SK-N-SH (cell line): ENCODE measurements at regions not wholly inside any gene's neighbourhood (a gene's known extent, or its start where the extent isn't known, plus 50 kb on each side); places are given as distances from the start of the nearest gene placed in this dataset.

Experiments used
- CTCF ChIA-PET: fragments of 300-600, 350-600 bp; formaldehyde crosslinking; extraction: SDS; loops from one replicate; lab custom pipeline; 2021; lab: Yijun Ruan, JAX
- POLR2A ChIA-PET: fragments of 350-600 bp; sonication (Branson Sonifier 250); formaldehyde crosslinking; extraction: SDS; loops from one replicate; lab custom pipeline; 2020; ENCODE audit warnings: antibody characterized with exemption, inconsistent platforms; lab: Yijun Ruan, JAX
- DNase-seq: peaks from one replicate; pipeline ENCODE4 v3.0.0; 2012
- H2AFZ ChIP-seq: fragments of 200-600 bp; sonication (generic); 2 replicates; pipeline ENCODE4 v1.8.1; 2016; ENCODE audit warnings: antibody characterized with exemption, mild to moderate bottlenecking, low read depth
- H3F3A ChIP-seq: fragments of 200-600 bp; sonication (generic); replicated peaks from 2 replicates; pipeline ENCODE3; 2016; ENCODE audit warnings: antibody characterized with exemption, mild to moderate bottlenecking; ENCODE audit not compliant: insufficient read depth
- H3K27ac ChIP-seq, 2 experiments: fragments of 200-500 bp in 1 of 2; fragments of 200-600 bp in 1 of 2; sonication (Bioruptor generic) in 1 of 2; sonication (generic), shearing (Covaris generic) in 1 of 2; 2 replicates each; pipeline versions ENCODE4 v1.5.1 to v1.6.1; 2014 to 2016; ENCODE audit warnings: low read depth in 2 of 2, inconsistent platforms in 1 of 2, low read length in 1 of 2, mild to moderate bottlenecking in 1 of 2, mixed read lengths in 1 of 2
- H3K27me3 ChIP-seq: fragments of 200-600 bp; sonication (generic), shearing (Covaris generic); 2 replicates; pipeline ENCODE4 v1.6.1; 2016; ENCODE audit warnings: mixed run types; ENCODE audit not compliant: insufficient read depth
- H3K36me3 ChIP-seq, 2 experiments: fragments of 200-500 bp in 1 of 2; fragments of 200-600 bp in 1 of 2; sonication (Bioruptor generic) in 1 of 2; sonication (generic) in 1 of 2; replicated peaks in 1 of 2; 2 replicates each; pipeline versions ENCODE3 to v1.5.1; 2014 to 2016; ENCODE audit warnings: low read length in 1 of 2, mild to moderate bottlenecking in 1 of 2; ENCODE audit not compliant: insufficient read depth in 2 of 2, control insufficient read depth in 1 of 2
- H3K4me1 ChIP-seq, 2 experiments: fragments of 200-500 bp in 1 of 2; fragments of 200-600 bp in 1 of 2; sonication (Bioruptor generic) in 1 of 2; sonication (generic), shearing (Covaris generic) in 1 of 2; 2 replicates each; pipeline versions ENCODE4 v1.5.1 to v1.6.1; 2014 to 2016; ENCODE audit warnings: low read depth in 1 of 2, low read length in 1 of 2, mixed run types in 1 of 2; ENCODE audit not compliant: insufficient read depth in 2 of 2, control insufficient read depth in 1 of 2
- H3K4me2 ChIP-seq: fragments of 200-600 bp; sonication (generic), shearing (Covaris generic); 2 replicates; pipeline ENCODE4 v1.6.1; 2017; ENCODE audit warnings: mixed run types
- H3K4me3 ChIP-seq, 2 experiments: fragments of 200-500 bp in 1 of 2; fragments of 200-600 bp in 1 of 2; sonication (Bioruptor generic) in 1 of 2; sonication (generic), shearing (Covaris generic) in 1 of 2; 2 replicates each; pipeline versions ENCODE4 v1.5.1 to v1.8.1; 2014 to 2016; ENCODE audit warnings: low read depth in 2 of 2, inconsistent platforms in 1 of 2, low read length in 1 of 2, mild to moderate bottlenecking in 1 of 2, mixed read lengths in 1 of 2, moderate library complexity in 1 of 2
- H3K79me2 ChIP-seq: fragments of 200-600 bp; sonication (generic); 2 replicates; pipeline ENCODE4 v1.8.1; 2017; ENCODE audit warnings: mild to moderate bottlenecking; ENCODE audit not compliant: insufficient read depth
- H3K9ac ChIP-seq: fragments of 200-600 bp; sonication (generic); 2 replicates; pipeline ENCODE4 v1.6.1; 2017; ENCODE audit warnings: mixed run types
- H3K9me2 ChIP-seq: fragments of 200-600 bp; sonication (generic); 2 replicates; pipeline ENCODE4 v1.6.1; 2017; ENCODE audit warnings: mixed run types
- H3K9me3 ChIP-seq: fragments of 200-600 bp; sonication (generic); 2 replicates; pipeline ENCODE4 v1.6.1; 2017; ENCODE audit warnings: mixed run types, mild to moderate bottlenecking, moderate library complexity
- H4K20me1 ChIP-seq: fragments of 200-600 bp; sonication (generic); 2 replicates; pipeline ENCODE4 v1.6.1; 2017; ENCODE audit warnings: mild to moderate bottlenecking, mixed run types; ENCODE audit not compliant: insufficient read depth
- CHD2 ChIP-seq: fragments of 150-350 bp; IDR thresholded peaks from 2 replicates; pipeline ENCODE4 v1.6.1; 2018; ENCODE audit warnings: low read length; ENCODE audit not compliant: partially characterized antibody
- CTCF ChIP-seq: fragments of 200-600 bp; sonication (generic); IDR thresholded peaks from 2 replicates; pipeline ENCODE4 v1.6.1; 2017; ENCODE audit warnings: antibody characterized with exemption, mild to moderate bottlenecking, moderate library complexity
- EP300 ChIP-seq, 2 experiments: IDR thresholded peaks; 2 replicates each; pipeline versions ENCODE4 v1.4.0 to v1.6.1; 2012; ENCODE audit warnings: borderline replicate concordance in 1 of 2, low read depth in 1 of 2, low read length in 1 of 2
- EZH2phosphoT487 ChIP-seq: fragments of 200-600 bp; sonication (generic); IDR thresholded peaks from 2 replicates; pipeline ENCODE4 v1.6.1; 2017; ENCODE audit warnings: low read depth, mixed run types, mild to moderate bottlenecking, antibody characterized with exemption, moderate library complexity, borderline replicate concordance
- FOSL2 ChIP-seq: IDR thresholded peaks from 2 replicates; pipeline ENCODE4 v1.4.0; 2012; ENCODE audit warnings: low read depth, mild to moderate bottlenecking, moderate library complexity, borderline replicate concordance
- FOXJ3 ChIP-seq: sonication (generic); formaldehyde crosslinking; IDR thresholded peaks from 2 replicates; pipeline ENCODE4 v1.5.1; 2020; ENCODE audit warnings: mild to moderate bottlenecking, missing genetic modification reagents
- GATA2 ChIP-seq: sonication (generic); formaldehyde crosslinking; IDR thresholded peaks from 2 replicates; pipeline ENCODE4 v1.5.0; 2020; ENCODE audit warnings: mild to moderate bottlenecking, missing genetic modification reagents
- JUND ChIP-seq: IDR thresholded peaks from 2 replicates; pipeline ENCODE4 v1.4.0; 2012
- MAX ChIP-seq: IDR thresholded peaks from 2 replicates; pipeline ENCODE4 v1.4.0; 2012; ENCODE audit warnings: low read depth
- MEF2A ChIP-seq: IDR thresholded peaks from 2 replicates; pipeline ENCODE4 v1.4.0; 2012; ENCODE audit warnings: low read depth, borderline replicate concordance
- NFIC ChIP-seq: IDR thresholded peaks from 2 replicates; pipeline ENCODE4 v1.4.0; 2012; ENCODE audit warnings: borderline replicate concordance
- PBX3 ChIP-seq: IDR thresholded peaks from 2 replicates; pipeline ENCODE4; 2012
- RCOR1 ChIP-seq: fragments of 150-350 bp; IDR thresholded peaks from 2 replicates; pipeline ENCODE4 v1.6.1; 2017; ENCODE audit warnings: antibody characterized with exemption, low read length
- REST ChIP-seq: IDR thresholded peaks from 2 replicates; pipeline ENCODE4 v1.6.1; 2012; ENCODE audit warnings: mild to moderate bottlenecking, low read depth, low read length, moderate library complexity
- SIN3A ChIP-seq: IDR thresholded peaks from 2 replicates; pipeline ENCODE4 v1.6.1; 2012; ENCODE audit warnings: low read depth, mild to moderate bottlenecking, low read length, moderate library complexity, borderline replicate concordance
- TEAD4 ChIP-seq: IDR thresholded peaks from 2 replicates; pipeline ENCODE4 v1.4.0; 2012; ENCODE audit warnings: mild to moderate bottlenecking, borderline replicate concordance; ENCODE audit not compliant: insufficient read depth
- USF2 ChIP-seq: fragments of 150-350 bp; IDR thresholded peaks from 2 replicates; pipeline ENCODE4 v1.6.1; 2017; ENCODE audit warnings: antibody characterized with exemption, low read length, low read depth, borderline replicate concordance
- ZBTB33 ChIP-seq: IDR thresholded peaks from 2 replicates; pipeline ENCODE4 v1.4.0; 2012; ENCODE audit warnings: low read depth, borderline replicate concordance
- WGBS: methylation state at CpG from one replicate; pipeline ENCODE4 v1.1.6; 2017; ENCODE audit warnings: low lambda C conversion rate; 5-methylcytosine and 5-hydroxymethylcytosine counted together

GRCh38 chr1:173295995-173296394 is 88.9 kb upstream of the TNFSF4 start:
- TF ChIP-seq EZH2phosphoT487: no peak
- TF ChIP-seq USF2: no peak
- no peak for TF ChIP-seq FOXJ3
- no peak for TF ChIP-seq CHD2
- no peak for TF ChIP-seq SIN3A
- no peak for TF ChIP-seq MEF2A
- no peak for TF ChIP-seq PBX3
- TF ChIP-seq TEAD4: no peak
- no peak for TF ChIP-seq NFIC
- TF ChIP-seq GATA2: no peak
- 63% methylated on average over 1 of the region's 1 CpG for WGBS
- H3K4me2 ChIP-seq: no peak overlapping the region
- H3K9me3 ChIP-seq: no peaks in the 10 kb centered on the region
- DNase-seq: no peak
- no peak overlapping the region for H3K9ac ChIP-seq
- no peaks in the 10 kb centered on the region for H3K27me3 ChIP-seq
- no peaks in the 10 kb centered on the region for H3K36me3 ChIP-seq
- no peaks in the 10 kb centered on the region for H4K20me1 ChIP-seq
- H3F3A ChIP-seq: no peaks in the 10 kb centered on the region
- H3K27ac ChIP-seq: no peak overlapping the region
- no peak overlapping the region for H3K4me3 ChIP-seq
- H3K4me1 ChIP-seq: no peaks in the 10 kb centered on the region; a peak in 1 of 4 replicates
- CTCF ChIA-PET: no interaction called here
- POLR2A ChIA-PET: no interaction called here
- H3K9me2 ChIP-seq: no peaks in the 10 kb centered on the region
- no peaks in the 10 kb centered on the region for H3K79me2 ChIP-seq
- H2AFZ ChIP-seq: no peak overlapping the region

GRCh38 chr1:173297798-173298391 is 90.8 kb upstream of the TNFSF4 start:
- DNase-seq: no peak
- no peak overlapping the region for H3K4me3 ChIP-seq
- H2AFZ ChIP-seq: no peak overlapping the region
- H3K4me2 ChIP-seq: no peak overlapping the region
- no peaks in the 10 kb centered on the region for H4K20me1 ChIP-seq
- H3K79me2 ChIP-seq: no peaks in the 10 kb centered on the region
- 41% methylated on average over 4 of the region's 4 CpGs for WGBS
- no peak overlapping the region for H3K27ac ChIP-seq
- ChIA-PET CTCF (no interaction called here), POLR2A (no interaction called here)
- no peaks in the 10 kb centered on the region for H3K27me3 ChIP-seq
- H3K9me3 ChIP-seq: no peaks in the 10 kb centered on the region
- H3K9ac ChIP-seq: no peak overlapping the region
- no peaks in the 10 kb centered on the region for H3K36me3 ChIP-seq
- no peaks in the 10 kb centered on the region for H3K9me2 ChIP-seq
- no peaks in the 10 kb centered on the region for H3F3A ChIP-seq
- H3K4me1 ChIP-seq: no peaks in the 10 kb centered on the region; a peak in 1 of 4 replicates
- no peak for TF ChIP-seq ZBTB33
- no peak for TF ChIP-seq NFIC
- no peak for TF ChIP-seq MEF2A
- no peak for TF ChIP-seq CTCF
- no peak for TF ChIP-seq REST
- TF ChIP-seq EP300 (IDR thresholded peaks at IDR 0.05; ENCODE audit: borderline replicate concordance in 1 of 2, low read depth in 1 of 2, low read length in 1 of 2): no peak
- TF ChIP-seq RCOR1: no peak
- TF ChIP-seq MAX: no peak
- no peak for TF ChIP-seq FOSL2
- no peak for TF ChIP-seq JUND
